Stimulated activated effector memory CD8-positive, alpha-beta T cell treated with anti-CD3 and anti-CD28 coated beads, Interleukin-12 subunit alpha, Interleukin-12 subunit beta, amount 100 ng/mL, for 72 hours (primary cell): ENCODE measurements at regions not wholly inside any gene's neighbourhood (a gene's known extent, or its start where the extent isn't known, plus 50 kb on each side); places are given as distances from the start of the nearest gene placed in this dataset.
"Not testable (repeated sequence)": the region's sequence is repeated elsewhere in the genome, so short reads cannot be mapped to it uniquely, and the experiment has no call there.

Experiments
- ATAC-seq: fragments of 150-1000 bp; cut with Tn5 transposase; 2 replicates; pipeline ENCODE4 v1.10.0; 2021
- DNase-seq, 2 donors: peaks; one replicate each; pipeline ENCODE4 v3.0.0; 2021 to 2022; ENCODE audit warnings: low spot score in 2 of 2
- H3K27ac Mint-ChIP-seq: one replicate; pipeline ENCODE4 v1.8.0; 2022; ENCODE audit warnings: mild to moderate bottlenecking, mixed read lengths
- H3K36me3 Mint-ChIP-seq: one replicate; pipeline ENCODE4 v1.8.0; 2022; ENCODE audit warnings: mild to moderate bottlenecking, mixed read lengths
- H3K4me1 Mint-ChIP-seq: one replicate; pipeline ENCODE4 v1.8.0; 2022; ENCODE audit warnings: mixed read lengths
- H3K4me3 Mint-ChIP-seq: one replicate; pipeline ENCODE4 v1.8.0; 2022; ENCODE audit warnings: mild to moderate bottlenecking, mixed read lengths
- H3K9me3 Mint-ChIP-seq: one replicate; pipeline ENCODE4 v1.8.0; 2022; ENCODE audit warnings: mixed read lengths

DNA sequence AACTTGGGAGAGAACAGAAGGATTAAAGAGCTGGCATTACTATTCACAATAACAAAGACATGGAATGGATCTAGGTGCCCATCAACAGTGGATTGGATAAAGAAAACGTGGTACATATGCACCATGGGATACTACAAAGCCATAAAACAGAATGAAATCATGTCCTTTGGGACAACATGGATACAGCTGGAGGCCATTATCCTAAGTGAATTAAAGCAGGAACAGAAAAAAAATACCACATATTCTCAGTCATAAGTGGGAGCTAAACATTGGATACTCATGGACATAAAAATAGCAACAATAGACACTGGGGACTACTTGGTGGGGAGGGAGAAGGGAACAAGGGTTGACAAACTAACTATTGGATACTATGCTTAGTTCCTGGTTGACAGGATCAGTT, 133.2 kb upstream of the ITGB1 start:
- ATAC-seq (no peak), DNase-seq (no peak)
- Mint-ChIP-seq H3K4me1 (peaks cover 30% of the 10 kb centered on the region), H3K27ac (no peak overlapping the region), H3K9me3 (peaks cover 6% of the 10 kb centered on the region), H3K4me3 (no peak overlapping the region), H3K36me3 (peaks cover 6% of the 10 kb centered on the region)

GRCh38 chr10:33088990-33089389, 131.0 kb upstream of the ITGB1 start:
- Mint-ChIP-seq H3K27ac (no peak overlapping the region), H3K9me3 (peaks cover 7% of the 10 kb centered on the region), H3K36me3 (peaks cover 6% of the 10 kb centered on the region), H3K4me3 (no peak overlapping the region), H3K4me1 (peaks cover 23% of the 10 kb centered on the region)
- DNase-seq = no peak
- no peak for ATAC-seq

DNA sequence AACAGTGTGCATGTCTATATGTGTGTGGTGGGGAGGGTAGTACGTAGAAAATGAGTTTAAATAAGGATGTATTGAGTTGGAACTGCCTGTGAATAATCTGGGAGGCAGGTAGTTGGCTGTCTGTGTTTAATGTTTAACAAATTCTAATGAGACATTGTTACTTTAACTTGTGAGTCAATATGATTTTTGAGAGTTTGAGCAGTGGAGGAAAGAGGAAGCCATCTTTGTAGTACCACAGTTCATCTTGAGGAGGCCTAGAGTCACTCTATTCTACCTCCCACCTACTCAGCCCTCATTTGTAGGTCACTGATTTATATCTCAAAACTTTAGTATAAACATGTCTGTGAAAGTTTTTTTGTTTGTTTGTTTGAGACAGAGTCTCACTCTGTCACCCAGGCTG, 129.9 kb upstream of the ITGB1 start:
- no peak overlapping the region for H3K4me3 Mint-ChIP-seq

GRCh38 chr10:33087152-33087551, 129.1 kb upstream of the ITGB1 start:
- Mint-ChIP-seq H3K36me3 (peaks cover 6% of the 10 kb centered on the region), H3K4me1 (peaks cover 18% of the 10 kb centered on the region), H3K9me3 (peaks cover 7% of the 10 kb centered on the region), H3K27ac (peak overlapping the region; percentile 78), H3K4me3 (no peak overlapping the region)
- ATAC-seq (peak; percentile 24), DNase-seq (no peak)

More for the DNA sequence above, 129.9 kb upstream of the ITGB1 start:
- peaks cover 7% of the 10 kb centered on the region for H3K9me3 Mint-ChIP-seq
- peak overlapping the region; percentile 78 for H3K27ac Mint-ChIP-seq
- no peak for DNase-seq
- peaks cover 18% of the 10 kb centered on the region for H3K4me1 Mint-ChIP-seq
- no peak for ATAC-seq
- peaks cover 6% of the 10 kb centered on the region for H3K36me3 Mint-ChIP-seq

- Mint-ChIP-seq H3K9me3 (peaks cover 7% of the 10 kb centered on the region), H3K36me3 (peaks cover 6% of the 10 kb centered on the region), H3K4me3 (no peak overlapping the region), H3K4me1 (peaks cover 18% of the 10 kb centered on the region), H3K27ac (no peak overlapping the region)
- ATAC-seq (no peak), DNase-seq (no peak)
Observed at GRCh38 chr10:33086100-33086499, 128.1 kb upstream of the ITGB1 start.

- H3K4me1 Mint-ChIP-seq = peaks cover 18% of the 10 kb centered on the region
- peaks cover 7% of the 10 kb centered on the region for H3K9me3 Mint-ChIP-seq
- H3K36me3 Mint-ChIP-seq = peaks cover 6% of the 10 kb centered on the region
- H3K4me3 Mint-ChIP-seq = no peak overlapping the region
- H3K27ac Mint-ChIP-seq = no peak overlapping the region
- DNase-seq (no peak), ATAC-seq (no peak)
Observed at GRCh38 chr10:33085313-33085833, 127.3 kb upstream of the ITGB1 start.

DNA sequence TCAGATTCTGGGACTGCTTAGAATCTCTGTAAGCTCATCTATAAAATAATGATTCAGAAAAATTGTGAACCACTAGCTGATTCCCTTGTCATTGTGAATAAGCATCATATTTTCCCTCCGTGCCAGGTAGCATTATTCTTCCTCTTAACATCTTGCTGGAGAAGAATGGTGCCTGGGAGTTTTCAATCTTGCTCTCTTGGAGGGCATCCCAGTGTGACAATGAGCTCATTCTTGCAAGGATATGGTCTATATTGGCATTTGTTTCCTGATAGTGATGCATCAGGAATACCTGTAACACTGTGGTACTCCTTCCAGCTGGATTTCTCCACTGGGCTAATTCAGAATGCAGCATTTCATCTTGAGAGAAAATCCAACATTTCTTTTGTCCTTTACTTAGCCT, 126.4 kb upstream of the ITGB1 start:
- no peak for DNase-seq
- H3K9me3 Mint-ChIP-seq = peaks cover 7% of the 10 kb centered on the region
- H3K36me3 Mint-ChIP-seq = peaks cover 6% of the 10 kb centered on the region
- peaks cover 14% of the 10 kb centered on the region for H3K4me1 Mint-ChIP-seq
- no peak for ATAC-seq
- H3K4me3 Mint-ChIP-seq = no peak overlapping the region
- no peak overlapping the region for H3K27ac Mint-ChIP-seq

GRCh38 chr10:33082373-33082895, 124.4 kb upstream of the ITGB1 start:
- Mint-ChIP-seq H3K36me3 (no peaks in the 10 kb centered on the region), H3K27ac (no peak overlapping the region), H3K4me3 (no peak overlapping the region), H3K9me3 (peaks cover 4% of the 10 kb centered on the region), H3K4me1 (peaks cover 8% of the 10 kb centered on the region)
- DNase-seq (no peak), ATAC-seq (no peak)

DNA sequence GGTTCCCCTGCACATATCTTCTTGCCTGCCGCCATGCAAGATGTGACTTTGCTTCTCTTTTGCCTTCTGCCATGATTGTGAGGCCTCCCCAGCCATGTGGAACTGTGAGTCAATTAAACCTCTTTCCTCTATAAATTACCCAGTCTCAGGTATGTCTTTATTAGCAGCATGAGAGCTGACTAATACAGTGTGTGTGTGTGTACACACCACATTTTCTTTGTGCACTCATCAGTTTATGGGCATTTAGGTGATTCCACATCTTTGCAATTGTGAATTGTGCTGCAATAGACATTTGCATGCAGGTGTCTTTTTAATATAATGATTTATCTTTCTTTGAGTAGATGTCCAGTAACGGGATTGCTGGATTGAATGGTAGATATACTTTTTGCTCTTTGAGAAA, 122.4 kb upstream of the ITGB1 start:
- not testable (repeated sequence) for DNase-seq, H3K4me3 Mint-ChIP-seq, H3K9me3 Mint-ChIP-seq, H3K4me1 Mint-ChIP-seq, H3K27ac Mint-ChIP-seq, H3K36me3 Mint-ChIP-seq, ATAC-seq

DNA sequence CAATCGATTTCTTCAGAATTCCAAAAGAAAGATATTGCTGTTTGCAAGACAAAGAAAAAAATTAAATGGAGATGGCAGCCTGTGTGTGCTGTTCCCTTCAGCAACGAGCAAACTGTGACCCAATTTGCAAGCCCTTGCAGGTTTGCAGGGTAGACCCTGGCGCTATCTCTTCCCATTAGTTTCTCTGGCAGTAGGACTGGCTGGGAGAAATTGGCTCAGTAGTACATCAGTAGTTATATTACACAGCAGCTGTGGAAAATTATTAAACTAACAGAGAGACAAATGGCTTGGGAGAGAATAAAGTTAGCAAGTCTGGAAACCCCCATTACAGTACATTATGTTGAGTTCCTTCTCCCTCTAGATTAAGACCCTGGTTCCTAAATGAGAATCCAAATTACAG, 116.4 kb upstream of the ITGB1 start:
- Mint-ChIP-seq H3K27ac (no peak overlapping the region), H3K4me3 (no peak overlapping the region), H3K4me1 (peaks cover 3% of the 10 kb centered on the region), H3K9me3 (peaks cover 1% of the 10 kb centered on the region), H3K36me3 (no peaks in the 10 kb centered on the region)
- no peak for DNase-seq
- ATAC-seq = no peak

DNA sequence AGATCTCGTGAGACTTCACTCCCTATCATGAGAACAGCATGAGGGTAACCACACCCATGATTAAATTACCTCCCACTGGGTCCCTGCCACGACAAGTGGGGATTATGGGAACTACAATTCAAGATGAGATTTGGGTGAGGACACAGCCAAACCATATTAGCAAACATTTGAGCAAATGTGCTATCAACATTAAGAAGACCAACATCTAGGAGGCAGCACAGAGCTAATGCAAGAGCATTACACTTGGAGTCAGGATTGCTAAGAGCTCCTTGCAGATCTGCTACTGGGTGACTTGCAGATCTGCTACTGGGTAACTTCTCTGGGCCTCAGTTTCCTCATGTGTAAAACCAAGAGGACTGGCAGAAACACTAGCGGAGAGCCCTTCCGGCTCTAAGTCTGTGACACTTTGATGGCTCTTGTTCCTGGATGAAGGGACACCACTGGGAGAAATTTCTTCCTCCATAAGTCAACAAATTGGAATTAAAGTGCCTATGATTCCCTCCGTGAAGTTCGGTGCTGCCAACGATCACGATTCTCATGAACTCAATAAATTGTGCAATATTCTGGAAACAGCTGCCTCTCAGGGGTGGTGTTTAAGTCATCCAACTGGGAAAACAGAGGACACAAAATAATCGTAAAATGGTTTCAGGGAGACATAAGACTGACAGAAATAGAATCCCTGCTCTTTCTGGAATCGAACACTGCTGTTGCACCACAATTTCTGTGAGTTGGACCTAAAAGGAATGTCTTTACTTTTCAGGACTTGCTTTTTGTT, 115.8 kb upstream of the ITGB1 start:
- Mint-ChIP-seq H3K4me1 (peaks cover 9% of the 10 kb centered on the region), H3K27ac (no peak overlapping the region), H3K4me3 (no peak overlapping the region), H3K36me3 (no peaks in the 10 kb centered on the region), H3K9me3 (peaks cover 2% of the 10 kb centered on the region)
- no peak for DNase-seq
- no peak for ATAC-seq

DNA sequence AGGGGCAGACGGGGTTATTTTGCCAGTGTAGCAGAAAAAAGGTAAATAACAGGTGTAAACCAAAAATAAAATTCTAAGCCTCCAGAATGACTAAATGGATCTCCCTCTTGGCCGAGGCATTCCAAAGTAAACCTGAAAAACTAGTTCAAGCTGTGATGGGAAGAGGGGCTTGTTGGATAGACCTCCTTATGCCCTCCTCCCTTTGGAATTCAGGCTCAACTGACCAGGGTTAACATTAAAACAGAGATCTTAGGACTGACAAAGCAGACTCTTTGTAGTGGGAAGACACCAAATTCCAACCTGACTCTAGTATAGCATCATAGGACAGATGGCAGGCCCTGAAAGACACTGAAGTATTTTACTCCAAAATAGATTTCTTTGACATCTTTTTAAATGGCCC, 113.8 kb upstream of the ITGB1 start:
- no peak overlapping the region for H3K4me3 Mint-ChIP-seq
- no peak overlapping the region for H3K27ac Mint-ChIP-seq
- no peak for DNase-seq
- H3K9me3 Mint-ChIP-seq = peaks cover 2% of the 10 kb centered on the region
- H3K36me3 Mint-ChIP-seq = no peaks in the 10 kb centered on the region
- H3K4me1 Mint-ChIP-seq = peaks cover 9% of the 10 kb centered on the region
- ATAC-seq = no peak

DNA sequence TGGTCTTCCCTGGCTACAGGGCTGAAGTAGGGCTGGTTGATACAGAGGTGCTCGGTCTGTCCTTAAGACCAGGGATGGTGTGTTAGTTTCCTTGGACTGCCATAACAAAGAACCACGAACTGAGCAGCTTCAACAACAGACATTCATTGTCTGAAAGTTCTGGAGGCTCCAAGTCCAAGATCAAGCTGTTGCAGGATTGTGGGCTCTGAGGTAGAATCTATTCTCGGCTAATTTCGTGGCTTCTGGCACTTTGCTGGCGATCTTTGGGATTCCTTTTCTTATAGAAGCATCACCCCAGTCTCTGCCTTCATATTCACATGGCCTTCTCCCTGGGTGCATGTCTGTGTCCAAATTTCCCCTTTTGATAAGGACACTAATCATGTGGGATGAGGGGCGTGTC, 112.1 kb upstream of the ITGB1 start:
- DNase-seq = no peak
- Mint-ChIP-seq H3K4me3 (no peak overlapping the region), H3K36me3 (no peaks in the 10 kb centered on the region), H3K4me1 (peaks cover 9% of the 10 kb centered on the region), H3K27ac (no peak overlapping the region), H3K9me3 (peaks cover 2% of the 10 kb centered on the region)
- no peak for ATAC-seq

GRCh38 chr10:33067917-33068316, 109.9 kb upstream of the ITGB1 start:
- Mint-ChIP-seq H3K27ac (no peak overlapping the region), H3K4me1 (peaks cover 9% of the 10 kb centered on the region), H3K4me3 (no peak overlapping the region), H3K36me3 (no peaks in the 10 kb centered on the region), H3K9me3 (peaks cover 2% of the 10 kb centered on the region)
- DNase-seq (no peak), ATAC-seq (no peak)

GRCh38 chr10:33067481-33067880, 109.5 kb upstream of the ITGB1 start:
- ATAC-seq = no peak
- peaks cover 9% of the 10 kb centered on the region for H3K4me1 Mint-ChIP-seq
- no peaks in the 10 kb centered on the region for H3K36me3 Mint-ChIP-seq
- no peak overlapping the region for H3K27ac Mint-ChIP-seq
- no peak overlapping the region for H3K4me3 Mint-ChIP-seq
- DNase-seq = no peak
- H3K9me3 Mint-ChIP-seq = peaks cover 4% of the 10 kb centered on the region

GRCh38 chr10:33066558-33067236, 108.7 kb upstream of the ITGB1 start:
- DNase-seq = no peak
- H3K36me3 Mint-ChIP-seq = no peaks in the 10 kb centered on the region
- H3K9me3 Mint-ChIP-seq = peaks cover 6% of the 10 kb centered on the region
- peaks cover 9% of the 10 kb centered on the region for H3K4me1 Mint-ChIP-seq
- ATAC-seq = no peak
- no peak overlapping the region for H3K4me3 Mint-ChIP-seq
- H3K27ac Mint-ChIP-seq = no peak overlapping the region
